HG03095 (cell line): ENCODE measurements at regions not wholly inside any gene's neighbourhood (a gene's known extent, or its start where the extent isn't known, plus 50 kb on each side); places are given as distances from the start of the nearest gene placed in this dataset.

Experiments used
- ATAC-seq: cut with Tn5 transposase; IDR thresholded peaks from one replicate; pipeline ENCODE4 v1.9.1; 2021; ENCODE audit warnings: moderate library complexity; ENCODE audit not compliant: unreplicated experiment

DNA sequence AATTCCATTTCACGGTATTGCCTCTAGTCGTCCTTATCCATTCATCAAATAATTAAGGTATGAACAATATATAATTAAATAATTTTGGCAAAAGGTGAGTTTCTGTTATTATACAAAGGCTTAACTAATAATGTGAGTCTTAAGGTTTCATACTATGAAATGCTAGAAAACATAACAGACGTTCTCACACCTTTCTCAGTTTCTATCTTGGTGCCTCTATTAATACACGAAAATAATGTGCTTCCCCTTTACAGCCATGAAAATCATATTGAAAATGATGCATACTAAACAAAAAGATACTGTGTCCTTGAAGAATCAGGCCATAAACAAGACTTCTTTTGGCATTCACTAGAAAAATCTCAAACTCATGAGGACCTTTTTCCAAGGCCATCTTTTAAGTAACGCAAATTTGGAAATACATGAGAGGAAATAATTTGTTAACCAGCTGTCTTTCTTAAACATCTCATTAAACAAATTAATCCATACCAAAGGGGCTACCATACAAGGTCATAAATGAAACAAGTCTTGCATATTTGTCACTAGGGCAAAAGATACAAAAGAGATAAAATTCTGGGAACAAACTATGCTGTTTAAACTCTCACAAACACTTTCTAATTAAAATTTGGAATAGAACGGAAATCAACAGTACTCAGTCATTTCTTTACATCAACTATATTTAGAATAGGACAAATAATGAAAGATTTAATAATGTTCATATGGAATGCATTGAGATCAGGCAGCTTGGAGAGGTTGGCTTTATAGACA lies 53.9 kb upstream of the CAV2 start:
- no peak for ATAC-seq

DNA sequence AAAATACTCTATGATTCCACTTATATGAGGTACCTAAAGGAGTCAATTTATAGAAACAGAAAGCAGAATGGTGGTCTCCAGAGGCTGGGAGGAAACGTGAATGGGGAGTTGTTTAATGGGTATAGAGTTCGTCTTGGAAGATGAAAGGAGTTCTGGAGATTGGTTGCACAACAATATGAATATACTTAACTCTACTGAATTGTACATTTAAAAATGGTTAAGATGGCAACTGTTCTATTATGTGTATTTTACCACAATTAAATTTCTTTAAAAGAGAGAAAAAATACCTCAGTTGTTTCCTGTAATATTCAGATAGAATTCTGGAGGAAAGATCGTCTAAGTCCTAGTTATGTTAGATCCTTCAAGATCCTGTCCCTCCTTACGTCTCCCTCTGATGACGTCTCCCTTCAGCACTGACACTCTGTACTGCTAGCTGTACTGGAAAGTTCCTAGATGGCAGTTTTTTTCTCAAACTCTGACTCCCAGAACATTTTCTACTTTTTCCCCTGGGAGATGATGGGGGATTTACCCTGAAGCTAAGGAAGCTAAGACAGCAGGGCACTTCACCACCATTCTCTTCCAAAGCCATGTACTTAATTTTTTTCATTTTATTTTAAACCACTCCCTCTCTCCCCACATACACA lies 53.2 kb upstream of the CAV2 start:
- no peak for ATAC-seq

DNA sequence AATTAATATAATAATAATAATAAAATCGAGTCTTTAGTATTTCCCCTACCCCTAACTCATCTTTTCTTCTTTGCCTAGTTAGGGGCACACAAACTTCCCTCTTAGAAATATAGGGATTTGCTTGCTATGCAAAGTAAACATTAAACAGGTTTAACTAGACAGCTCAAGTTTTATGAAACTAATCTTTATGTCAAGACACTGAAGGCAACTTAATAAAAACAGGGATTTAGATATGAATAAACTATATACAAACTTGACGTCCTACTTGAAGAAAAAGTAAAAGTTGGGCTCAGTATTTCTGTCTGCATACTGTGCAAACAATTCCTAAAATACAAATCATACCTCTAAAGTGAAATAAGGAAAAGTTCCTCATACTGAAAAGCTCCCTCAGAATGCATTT lies 52.1 kb upstream of the CAV2 start:
- ATAC-seq: no peak

DNA sequence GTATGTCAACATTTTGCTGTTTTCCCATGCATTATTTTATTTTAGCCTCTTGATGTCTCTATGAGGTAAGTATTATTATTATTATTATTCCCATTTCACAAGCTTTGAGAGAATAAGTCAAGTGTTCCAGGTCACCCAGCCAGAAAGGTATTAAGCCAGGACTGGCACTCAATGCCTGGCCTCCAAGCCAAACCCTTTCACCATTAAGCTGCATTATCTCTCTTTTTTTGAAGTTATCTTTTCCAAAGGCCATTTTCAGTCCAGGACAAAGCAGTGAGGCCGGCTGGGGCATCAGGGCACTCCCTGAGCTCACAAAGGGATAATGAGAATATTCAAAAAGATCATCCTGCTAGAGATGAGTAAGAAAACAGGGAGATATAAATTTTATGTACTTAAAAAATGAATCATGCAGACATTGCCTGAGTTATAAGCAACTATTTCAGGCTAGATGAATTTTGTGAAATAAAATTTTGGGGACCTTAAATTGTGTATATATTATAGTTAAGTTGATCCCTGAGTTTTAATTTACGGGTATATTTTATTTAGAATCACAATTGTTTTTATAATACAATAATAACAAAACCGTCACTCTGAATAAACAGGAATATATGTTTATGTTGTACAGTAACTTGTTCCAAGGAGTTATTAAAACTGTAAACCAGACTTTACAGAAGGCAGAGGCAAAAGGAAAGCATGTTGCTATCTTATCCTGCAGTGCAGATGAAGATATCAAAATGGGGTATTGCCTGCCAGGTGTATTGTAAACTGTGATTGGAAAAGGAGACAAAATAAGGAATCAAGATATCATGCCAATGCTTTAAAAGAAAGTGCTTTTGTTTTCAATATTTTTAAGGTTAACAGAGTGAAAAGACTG lies 51.3 kb upstream of the CAV2 start:
- no peak for ATAC-seq

DNA sequence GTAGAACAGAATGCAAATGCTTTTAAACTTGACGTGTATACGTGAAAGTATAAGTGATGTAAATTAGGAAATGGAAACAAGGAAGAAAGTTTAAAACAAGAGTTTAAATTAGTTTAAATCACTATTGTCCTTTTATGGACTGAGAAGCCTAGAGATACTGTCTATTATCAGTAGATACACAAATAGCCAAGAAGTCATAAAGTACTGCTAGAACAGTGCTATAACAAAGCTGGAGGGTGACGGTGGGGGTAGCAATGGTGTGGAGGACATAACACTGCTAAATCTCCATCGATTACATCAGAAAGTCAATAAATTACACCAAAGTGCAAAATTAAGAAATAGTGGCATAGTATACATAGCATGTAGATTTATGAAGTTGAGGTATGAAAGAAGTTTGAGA lies 50.1 kb upstream of the CAV2 start:
- no peak for ATAC-seq
